Fibroblast of lung (primary cell): ENCODE measurements at regions not wholly inside any gene's neighbourhood (a gene's known extent, or its start where the extent isn't known, plus 50 kb on each side); places are given as distances from the start of the nearest gene placed in this dataset.

Experiments used
- CTCF ChIP-seq, 2 donors: IDR thresholded peaks in 1 of 2; conservative IDR thresholded peaks in 1 of 2; 1 replicate in 1 of 2; 2 replicates in 1 of 2; pipeline ENCODE4 v1.5.1; 2011 to 2012; ENCODE audit warnings: low read length in 2 of 2, control low read depth in 1 of 2, inconsistent platforms in 1 of 2, low read depth in 1 of 2, mild to moderate bottlenecking in 1 of 2
- EZH2 ChIP-seq: IDR thresholded peaks from 2 replicates; pipeline ENCODE4 v1.5.1; 2012; ENCODE audit warnings: low read length, control low read depth, mild to moderate bottlenecking; ENCODE audit errors: missing control alignments

GRCh38 chr2:106976548-106976947 is 90.6 kb upstream of the ST6GAL2 start:
- TF ChIP-seq CTCF (conservative IDR thresholded peaks at IDR 0.05 in 1 of 2, IDR thresholded peaks at IDR 0.05 in 1 of 2; ENCODE audit: low read depth in 1 of 2, low read length in 2 of 2) (no peak), EZH2 (no peak)
